DMS79 (cell line): ENCODE measurements at regions not wholly inside any gene's neighbourhood (a gene's known extent, or its start where the extent isn't known, plus 50 kb on each side); places are given as distances from the start of the nearest gene placed in this dataset.
"Not testable (repeated sequence)": the region's sequence is repeated elsewhere in the genome, so short reads cannot be mapped to it uniquely, and the experiment has no call there.

Source experiments
- DNase-seq: peaks from one replicate; lab custom pipeline; 2025; lab: John Stamatoyannopoulos, UW

DNA sequence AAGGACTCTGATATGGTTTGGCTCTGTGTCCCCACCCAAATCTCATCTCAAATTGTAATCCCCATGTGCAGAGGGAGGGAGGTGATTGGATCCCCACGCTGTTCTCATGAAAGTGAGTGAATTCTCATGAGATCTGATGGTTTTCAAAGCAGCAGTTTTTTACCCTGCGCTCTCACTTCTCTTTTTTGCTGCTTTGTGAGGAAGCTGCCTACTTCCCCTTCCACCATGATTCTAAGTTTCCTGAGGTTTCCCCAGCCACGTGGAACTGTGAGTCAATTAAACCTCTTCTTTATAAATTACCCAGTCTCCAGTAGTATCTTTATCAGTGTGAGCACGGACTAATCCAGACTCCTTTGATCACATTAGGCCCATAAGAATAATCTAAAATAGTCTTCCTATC is 719.7 kb upstream of the CDH8 start:
- no peak for DNase-seq

DNA sequence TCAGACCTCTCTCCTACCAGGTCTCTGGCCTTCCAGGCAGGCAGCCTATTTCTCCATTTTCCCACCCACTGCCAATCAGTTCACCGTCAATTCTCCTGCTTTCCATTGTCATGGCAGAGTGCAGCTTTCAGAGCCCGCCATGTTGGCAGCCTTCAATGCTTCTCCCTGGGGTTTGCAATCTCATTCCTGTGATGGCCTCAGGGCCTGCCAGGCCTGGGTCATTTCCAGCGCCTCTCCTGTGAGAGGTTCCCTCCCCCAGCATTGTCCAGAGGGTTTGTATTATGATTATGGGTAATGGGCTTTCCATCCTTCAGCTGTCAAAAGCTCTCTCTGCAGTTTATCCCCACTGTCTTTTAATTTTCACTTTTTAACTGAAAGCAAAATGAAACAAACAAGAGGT is 716.6 kb upstream of the CDH8 start:
- DNase-seq, result no peak

DNA sequence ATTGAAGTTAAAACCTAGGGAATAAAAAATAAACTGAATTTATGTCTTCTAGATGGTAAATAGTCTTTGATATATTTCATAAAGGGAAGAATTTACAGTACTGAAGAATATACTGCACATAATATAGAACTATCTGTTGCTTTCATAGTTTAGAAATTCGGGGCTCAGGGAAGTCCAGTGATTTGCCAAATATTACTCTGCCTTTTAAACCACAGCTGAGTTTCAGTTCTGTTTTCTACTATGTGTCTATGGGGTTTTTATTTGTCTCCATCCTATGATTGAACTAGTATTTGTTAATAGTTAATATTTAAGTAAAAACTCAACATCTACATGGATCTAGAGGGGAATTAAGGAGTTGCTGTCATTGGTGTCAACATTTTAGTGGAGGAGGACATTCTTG is 715.0 kb upstream of the CDH8 start:
- DNase-seq, result no peak

DNA sequence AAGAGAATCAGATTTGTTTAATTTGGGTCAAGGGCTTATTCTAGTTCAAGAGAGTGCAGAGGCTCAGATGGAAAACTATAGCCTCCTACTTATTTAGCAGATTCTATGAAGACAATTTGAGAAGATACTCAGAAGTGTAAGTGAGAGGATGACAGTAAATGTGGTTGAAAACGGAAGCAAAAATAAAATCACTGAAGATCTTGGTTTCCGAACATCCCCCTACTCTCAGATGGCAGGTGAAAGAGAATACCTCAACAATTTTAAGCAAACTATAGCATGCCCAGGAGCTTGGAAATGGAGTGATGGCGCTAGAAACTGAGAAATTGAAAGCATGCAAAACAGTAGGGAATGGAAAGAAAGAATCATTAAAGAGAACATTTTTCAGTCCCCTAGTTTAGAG is 705.5 kb upstream of the CDH8 start:
- no peak for DNase-seq

DNA sequence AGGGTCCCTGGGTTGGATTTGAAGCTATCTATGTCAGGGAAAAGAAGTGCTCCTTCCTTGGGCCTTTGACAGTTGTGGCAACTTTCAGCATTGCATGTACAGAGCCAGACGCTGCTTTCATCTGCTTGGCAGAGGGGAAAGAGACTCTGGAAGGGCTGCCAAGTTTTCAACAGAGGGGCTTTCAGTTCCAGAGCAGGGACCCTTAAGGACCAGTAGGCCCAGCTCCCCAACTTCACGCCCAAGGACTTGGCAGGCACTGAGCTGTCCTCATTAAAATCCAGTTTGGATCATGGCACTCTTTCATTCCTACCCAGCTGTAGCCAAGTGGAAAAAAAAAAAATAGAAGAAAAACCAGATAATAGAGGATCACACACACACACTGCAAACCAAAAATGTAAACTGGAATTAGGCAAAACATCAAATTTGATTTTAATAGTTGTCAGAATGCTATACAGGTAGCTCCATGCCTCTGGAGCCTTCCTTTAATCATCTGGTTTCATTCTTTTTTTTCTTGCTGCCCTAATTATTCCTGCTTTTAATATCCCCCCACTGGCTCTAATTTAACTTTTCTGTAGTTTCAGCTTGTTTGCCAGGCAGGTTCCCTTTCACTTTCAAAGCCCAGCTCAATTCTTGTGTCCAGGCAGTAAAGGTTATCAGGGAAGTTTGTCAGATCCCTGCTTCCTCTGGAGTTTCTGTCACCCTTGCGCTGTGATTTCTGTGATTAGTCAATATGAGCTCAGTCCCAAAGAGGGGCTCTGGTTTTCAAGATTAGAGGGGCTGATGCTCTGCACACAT is 702.6 kb upstream of the CDH8 start:
- DNase-seq, result peak; percentile 30

DNA sequence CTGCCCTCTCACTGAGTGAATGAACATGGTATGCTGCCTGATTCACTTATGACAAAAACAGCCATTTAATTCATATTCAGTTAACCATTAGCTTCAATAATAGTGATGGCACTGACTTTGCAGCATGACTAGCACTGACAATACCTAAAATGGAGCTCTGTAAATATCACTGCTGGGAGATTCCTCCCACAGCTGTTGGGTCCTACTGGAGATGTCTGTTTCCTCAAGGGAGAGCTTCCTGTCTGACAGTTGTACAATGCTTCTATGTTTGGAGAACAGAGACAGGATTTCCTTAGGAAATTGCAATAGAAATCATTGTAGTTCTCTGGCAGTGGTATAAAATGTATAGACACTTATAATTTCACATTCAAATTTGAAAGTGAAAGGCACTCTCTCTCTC is 695.9 kb upstream of the CDH8 start:
- DNase-seq, result no peak

DNA sequence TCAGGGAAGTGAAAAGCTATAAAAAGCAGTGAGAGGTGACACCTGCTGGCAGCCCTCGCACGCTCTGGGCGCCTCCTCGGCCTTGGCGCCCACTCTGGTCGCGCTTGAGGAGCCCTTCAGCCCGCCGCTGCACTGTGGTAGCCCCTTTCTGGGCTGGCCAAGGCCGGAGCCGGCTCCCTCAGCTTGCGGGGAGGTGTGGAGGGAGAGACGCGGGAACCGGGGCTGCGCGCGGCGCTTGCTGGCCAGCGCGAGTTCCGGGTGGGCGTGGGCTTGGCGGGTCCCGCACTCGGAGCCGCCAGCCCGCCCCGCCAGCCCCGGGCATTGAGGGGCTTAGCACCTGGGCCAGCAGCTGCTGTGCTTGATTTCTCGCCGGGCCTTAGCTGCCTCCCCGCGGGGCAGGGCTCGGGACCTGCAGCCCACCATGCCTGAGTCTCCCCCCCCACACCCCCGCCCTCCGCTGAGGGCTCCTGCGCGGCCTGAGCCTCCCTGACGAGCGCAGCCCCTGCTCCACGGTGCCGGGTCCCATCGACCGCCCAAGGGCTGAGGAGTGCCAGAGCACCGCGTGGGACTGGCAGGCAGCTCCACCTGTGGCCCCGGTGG is 688.5 kb upstream of the CDH8 start:
- not testable (repeated sequence) for DNase-seq

DNA sequence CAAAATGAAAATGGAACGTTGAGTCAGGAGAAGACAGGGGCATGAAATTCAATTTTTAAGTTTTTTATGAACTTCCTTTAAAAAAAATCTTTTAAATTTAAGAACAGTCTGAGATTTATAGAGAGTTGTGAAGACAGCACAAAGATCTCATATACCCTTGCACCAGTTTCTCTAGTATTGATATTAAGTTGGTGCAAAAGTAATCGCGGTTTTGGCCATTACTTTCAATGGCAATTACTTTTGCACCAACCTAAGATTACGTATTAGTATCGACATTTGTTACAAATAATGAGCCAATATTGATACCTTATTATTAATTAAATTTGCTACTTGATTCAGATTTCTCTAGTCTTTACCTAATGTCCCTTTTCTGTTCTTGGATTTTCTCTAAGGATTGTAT is 684.4 kb upstream of the CDH8 start:
- DNase-seq, result no peak

DNA sequence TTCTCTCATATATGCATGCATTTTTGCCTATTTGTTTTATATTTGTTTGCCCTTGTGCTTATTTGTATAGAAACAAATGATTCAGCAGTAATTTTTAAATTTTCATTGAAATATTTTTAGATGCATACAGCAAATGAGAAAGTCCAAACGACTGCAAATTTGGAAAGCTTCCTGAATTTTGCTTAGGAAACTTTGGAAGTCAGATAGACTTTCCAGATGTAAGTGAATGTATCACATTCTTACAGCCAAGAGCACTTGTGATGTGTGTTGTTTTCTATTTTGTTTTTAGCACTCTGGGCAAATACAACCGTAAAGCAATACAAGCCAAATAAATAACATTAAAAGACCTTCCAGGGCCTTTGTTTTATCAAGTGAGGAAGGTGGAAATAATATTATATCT is 680.8 kb upstream of the CDH8 start:
- no peak for DNase-seq

DNA sequence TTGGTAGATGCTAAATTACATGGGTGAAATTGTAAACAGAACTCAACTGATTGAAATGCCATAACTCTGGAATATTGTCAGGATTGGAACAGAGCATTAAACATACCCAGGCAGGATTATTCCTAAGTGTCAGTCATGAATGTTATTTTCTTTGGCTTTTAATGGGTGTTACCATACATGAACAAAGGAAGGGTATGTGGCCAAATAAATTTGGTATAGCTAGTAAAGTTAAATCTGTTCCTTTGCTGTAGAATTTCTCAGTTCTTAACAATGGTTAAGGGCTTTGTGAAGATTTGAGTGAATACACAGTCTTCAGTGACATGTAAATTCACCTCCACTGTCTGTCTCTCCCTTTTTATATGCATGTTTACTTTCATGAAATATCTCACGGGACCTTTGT is 679.5 kb upstream of the CDH8 start:
- no peak for DNase-seq

DNA sequence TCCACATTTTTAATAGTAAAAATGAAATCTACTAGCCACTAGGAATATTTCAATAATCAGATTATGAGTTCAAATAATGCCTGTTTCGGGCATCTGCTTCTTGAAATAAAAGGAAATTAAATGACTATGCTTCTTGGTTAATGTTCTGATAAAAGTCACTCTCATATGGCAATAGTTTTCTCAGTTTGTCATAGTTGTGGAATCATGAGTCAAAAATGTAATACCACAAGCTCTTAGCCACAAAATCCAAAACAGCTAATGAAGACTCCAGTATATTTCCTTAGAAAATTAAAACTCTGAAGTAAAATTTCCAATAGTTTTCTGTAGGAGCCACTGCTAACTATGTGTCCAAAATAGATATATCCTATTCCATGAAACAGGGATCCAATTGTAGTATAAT is 676.3 kb upstream of the CDH8 start:
- DNase-seq, result no peak

DNA sequence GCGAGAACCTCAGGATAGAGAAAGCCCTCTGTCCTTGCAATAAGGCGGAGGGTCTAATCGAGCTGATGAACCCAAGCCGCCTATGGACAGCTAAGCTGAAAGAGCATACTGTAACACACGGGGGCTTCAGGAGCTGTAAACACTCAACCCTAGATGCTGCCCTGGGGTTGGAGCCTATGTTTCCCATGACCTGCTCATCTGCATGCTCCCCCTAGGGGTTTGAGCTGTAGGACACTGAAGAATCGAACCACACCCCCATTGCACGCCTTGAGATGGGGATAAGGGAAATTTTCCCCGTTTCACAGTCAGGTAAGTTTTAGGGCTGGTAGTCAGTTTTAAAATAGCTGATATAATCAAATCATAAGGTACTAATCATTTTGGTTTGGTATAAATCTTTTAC is 675.6 kb upstream of the CDH8 start:
- no peak for DNase-seq

DNA sequence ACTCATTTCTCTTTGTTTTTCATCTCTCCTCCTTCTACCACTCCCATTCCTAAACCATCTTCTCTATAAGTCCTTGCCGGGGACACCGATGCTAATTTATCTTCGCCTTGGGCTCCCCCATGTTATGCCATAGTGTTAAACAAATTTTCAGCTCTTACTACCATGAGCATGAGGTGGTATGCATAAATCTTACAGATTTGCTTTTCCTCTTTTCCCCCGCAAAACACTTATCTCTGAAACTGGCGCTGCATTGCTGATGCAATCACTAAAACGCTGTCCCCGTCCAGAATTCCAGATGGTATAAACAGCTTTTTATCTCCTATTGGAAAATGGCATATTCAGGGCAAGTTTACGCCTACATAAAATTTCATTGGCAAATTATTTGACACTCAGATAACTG is 673.6 kb upstream of the CDH8 start:
- DNase-seq, result no peak

DNA sequence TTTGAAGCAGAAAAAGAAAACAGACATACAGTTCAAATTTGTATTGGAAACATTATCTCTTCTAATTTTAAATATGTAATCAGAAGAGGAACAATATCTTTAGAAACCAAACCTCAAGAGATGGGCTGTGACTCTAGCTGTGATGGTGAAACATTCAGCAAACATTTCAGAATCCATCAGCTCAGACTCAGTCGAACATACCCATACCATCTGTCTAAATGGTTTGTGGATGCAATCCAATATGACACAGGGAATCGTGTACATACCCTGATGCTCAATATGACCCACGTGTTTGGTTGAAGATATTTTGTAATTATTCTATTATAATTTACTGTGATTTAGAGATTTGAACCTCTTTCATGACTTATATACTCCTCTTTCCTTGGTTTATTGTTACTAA is 665.2 kb upstream of the CDH8 start:
- no peak for DNase-seq

DNA sequence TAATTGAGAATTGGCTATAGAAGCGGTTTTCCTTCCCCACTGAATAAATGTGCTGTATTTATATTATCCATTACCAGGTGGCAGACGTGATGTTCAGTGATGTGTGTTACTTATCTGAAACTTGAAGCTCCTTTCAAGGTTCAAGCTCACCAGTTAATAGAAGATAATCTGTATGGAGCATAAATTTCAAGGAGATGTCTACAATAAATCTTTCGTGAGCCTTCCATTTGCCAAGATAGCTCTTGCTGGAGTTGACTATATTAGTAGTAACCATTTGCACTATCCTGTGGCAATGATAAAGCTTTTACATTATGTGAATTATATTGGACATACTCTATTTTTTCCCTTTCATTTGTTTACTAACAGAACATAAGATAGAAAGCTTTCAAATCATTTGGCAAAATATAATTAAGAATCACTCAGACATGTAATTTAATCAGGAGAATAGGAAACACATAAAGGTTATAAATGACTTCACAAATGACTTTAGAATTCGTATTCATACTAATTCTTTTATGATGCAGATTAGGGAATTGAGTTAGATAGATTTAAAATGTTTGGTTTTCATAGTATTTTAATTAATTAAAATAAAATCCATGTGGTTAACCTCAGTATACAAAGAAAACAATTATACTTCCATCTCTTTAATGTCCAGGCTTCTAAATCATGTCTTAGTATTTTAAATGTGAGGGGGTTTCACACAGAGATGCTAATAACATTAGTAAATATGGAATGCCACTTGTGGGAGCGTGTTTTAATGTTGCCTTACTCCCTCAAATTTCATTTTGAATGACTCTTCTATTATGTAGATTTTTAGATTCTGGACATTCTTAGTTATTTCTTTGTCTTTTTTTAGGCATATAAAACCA is 664.4 kb upstream of the CDH8 start:
- DNase-seq, result peak; percentile 63

DNA sequence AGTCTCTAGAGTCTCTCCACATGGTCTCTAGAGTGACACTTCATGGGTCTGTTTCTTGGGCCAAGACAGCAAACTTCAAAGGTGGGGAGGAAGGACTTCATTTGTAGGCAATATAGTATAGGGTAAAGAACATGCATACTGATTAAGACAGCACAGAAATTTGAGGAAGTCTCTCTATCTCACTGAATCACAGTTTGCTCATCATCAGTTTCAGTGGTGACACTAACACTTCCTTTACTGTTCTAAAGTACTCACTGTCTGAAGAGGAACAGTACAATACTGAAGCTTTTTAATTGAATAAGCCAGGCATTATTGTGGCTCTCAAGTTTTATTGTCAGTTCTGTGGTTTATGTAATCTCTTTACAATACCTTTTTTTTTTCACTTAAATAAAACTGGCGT is 656.4 kb upstream of the CDH8 start:
- no peak for DNase-seq

DNA sequence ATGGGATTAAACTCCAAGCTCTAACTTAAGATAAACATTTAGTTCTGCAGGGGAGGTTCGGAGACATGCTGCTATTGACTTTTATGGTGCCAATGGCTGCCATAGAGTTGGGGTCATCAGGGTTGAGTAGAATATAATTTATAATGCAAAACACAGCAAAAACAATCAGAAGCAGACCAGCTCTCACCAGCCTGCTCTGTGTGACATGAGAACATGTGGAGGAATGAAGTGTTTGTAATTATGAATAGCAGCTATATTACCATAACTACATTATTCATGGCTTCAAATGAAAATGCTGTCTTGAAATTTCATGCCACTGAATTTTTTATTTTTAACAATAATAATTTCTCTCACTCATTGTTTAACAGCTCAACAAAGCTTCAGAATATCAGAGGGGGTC is 645.6 kb upstream of the CDH8 start:
- no peak for DNase-seq

DNA sequence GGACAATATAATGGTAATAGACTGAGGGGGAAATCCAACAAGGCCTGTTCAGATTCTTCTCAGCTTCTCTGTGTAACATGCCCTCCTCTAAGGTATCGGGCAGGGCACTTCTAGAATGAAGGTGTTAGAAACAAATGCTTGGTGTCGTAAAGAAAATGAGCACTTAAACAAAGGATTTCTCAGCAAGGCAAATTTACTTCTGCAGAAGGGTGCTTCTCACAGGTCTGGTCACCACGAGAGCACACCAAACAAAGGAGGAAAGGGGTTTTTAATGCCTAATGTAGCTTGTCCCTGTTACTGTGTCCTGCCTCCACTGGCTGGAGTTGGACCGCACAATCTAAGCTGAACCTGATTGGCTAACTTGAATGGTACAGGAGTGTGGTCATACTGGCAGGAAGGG is 642.6 kb upstream of the CDH8 start:
- no peak for DNase-seq

DNA sequence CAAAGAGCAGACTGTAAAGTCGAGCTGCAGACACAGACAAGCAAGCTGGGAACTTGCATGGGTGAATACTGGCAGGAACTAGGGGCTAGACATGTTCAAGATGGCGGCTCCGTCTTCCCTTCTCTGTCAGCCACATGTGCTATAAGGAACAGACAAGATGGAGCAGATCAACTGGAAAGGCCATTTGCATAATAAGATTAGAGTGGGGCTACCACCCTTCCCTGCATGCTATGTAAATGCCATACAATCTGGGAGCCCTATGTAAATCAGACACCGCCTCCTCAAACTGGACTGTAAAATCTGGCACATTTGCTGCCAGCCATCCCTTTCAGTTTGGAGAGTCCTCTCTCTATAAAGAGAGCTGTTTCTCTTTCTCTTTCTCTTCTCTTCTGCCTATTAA is 640.1 kb upstream of the CDH8 start:
- no peak for DNase-seq

DNA sequence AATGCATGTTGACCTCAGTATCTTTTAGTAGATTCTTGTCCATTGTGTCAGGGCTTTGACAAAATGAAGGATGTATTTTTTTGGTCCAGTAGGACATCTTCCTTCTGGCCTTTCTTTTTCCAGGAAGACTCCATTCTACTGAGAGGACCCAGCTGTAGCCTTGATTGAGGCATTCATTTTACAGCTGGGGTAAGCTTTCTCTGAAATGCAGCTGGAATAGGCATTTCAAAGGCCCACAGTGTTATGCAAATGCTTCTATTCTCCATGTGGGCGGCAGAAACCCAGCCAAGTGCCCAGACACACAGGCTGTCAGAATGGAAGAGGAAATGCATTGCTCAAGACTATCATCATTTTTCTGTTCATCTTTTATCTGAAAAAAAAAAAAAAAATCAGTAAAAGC is 629.0 kb upstream of the CDH8 start:
- no peak for DNase-seq

DNA sequence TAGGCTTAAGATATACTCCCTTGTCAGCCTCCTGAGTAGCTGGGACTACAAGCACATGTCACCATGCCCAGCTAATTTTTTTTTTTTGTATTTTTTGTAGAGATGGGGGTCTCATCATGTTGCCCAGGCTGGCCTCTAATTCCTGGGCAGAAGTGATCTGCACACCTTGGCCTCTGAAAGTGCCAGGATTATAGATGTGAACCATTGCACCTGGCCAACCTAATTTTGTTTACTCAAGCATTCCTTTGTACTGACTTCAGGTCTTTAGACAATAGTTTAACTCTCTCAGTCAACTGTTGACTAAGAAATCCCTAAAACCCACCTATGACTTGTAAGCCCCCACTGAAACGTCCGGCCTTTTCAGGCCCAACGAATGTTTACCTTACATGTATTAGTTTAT is 628.3 kb upstream of the CDH8 start:
- DNase-seq, result no peak

DNA sequence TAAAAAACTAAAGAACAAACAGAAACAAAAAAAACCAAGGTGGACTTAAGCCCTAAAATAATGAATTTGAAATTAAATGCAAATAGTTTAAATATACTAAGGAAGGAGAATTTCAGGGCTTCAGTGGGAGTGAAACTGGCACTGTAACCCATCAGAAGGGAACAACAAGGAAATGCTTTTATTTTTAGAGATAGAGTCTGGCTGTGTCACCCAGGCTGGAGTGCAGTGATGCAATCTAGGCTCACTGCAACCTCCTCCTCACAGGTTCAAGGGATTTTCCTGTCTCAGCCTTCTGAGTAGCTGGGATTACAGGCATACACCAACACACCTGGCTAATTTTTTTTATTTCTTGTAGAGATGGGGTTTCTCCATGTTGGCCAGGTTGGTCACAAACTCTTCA is 625.2 kb upstream of the CDH8 start:
- DNase-seq, result no peak

DNA sequence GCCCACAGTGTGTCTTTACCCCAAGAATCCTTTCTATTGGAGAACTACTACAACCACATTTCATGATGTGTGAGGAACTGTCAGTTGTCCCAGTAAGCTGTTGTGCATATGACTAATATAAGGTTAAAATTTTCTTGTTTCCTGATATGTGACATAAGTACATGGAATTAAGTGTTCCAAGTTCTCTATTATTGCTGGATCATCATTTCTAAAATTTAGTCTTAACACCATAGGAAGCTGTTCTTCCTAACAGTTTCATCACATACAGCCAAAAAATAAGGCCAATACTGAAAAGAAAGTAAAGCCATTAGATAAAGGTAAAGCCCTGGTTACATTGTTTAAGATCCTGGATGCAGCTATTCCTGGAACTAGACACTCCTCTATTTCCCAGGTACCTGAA is 620.9 kb upstream of the CDH8 start:
- no peak for DNase-seq
